CD4-positive, alpha-beta T cell treated with Interferon alpha-2 for 1 hour (primary cell): ENCODE measurements at regions not wholly inside any gene's neighbourhood (a gene's known extent, or its start where the extent isn't known, plus 50 kb on each side); places are given as distances from the start of the nearest gene placed in this dataset.

Experiments
- DNase-seq, 2 donors: peaks; one replicate each; pipeline ENCODE4 v3.0.0-alpha.2; 2020 to 2022

DNA sequence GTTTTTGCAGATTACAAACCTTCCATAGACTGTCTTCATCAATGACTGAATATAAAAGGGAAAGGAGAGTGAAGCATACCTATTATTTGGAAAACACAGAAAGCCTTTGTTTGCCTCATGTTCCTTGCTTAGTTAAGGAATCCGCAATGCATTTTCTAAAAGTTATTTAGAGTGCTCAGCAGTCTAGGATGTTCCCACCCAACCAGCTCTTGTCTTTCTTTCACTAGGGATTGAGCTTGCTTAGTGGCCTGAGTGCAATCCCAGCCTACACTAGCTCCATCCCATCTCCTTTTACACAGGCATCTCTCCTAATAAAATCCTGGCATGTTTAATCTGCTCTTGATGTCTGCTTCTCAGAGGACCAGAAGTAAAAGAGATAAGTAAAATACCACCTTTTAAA, 850.5 kb upstream of the GJE1 start:
- no peak for DNase-seq

DNA sequence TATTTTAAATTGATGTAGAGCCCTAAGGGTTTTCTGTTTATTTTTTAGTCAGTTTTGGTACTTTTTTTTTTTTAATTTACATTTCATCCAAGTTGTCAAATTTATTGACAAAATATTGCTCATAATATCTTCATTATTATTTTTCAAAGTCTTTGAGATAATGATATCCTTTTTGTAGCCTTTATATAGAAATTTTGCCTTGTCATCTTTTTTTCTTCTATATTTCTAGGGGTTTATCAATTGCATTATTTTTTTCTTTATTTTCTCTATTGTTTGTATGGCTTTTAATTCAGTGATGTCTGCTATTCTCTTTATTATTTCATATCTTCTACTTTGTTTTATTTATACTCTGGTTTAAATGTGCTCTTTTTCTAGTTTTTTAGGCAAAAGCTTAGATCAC, 863.0 kb upstream of the GJE1 start:
- no peak for DNase-seq

DNA sequence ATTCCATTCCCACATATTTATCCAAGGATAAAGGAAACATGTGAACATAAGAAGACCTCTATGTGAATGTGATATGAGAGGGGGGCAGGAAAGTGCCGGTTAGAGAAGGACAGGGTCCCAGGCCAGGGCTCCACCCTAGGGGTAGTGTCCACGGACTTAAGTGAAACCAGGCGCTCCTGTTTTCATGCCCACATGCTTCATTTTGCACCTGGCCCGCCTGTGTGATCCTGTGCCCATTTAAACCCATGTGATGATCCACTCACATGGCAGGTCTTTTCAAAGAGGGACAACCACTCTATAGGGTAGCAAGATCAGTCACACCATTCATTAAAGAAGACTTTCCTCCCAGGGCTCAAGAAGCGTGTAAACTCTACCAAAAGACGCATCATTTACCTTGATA, 865.3 kb upstream of the GJE1 start:
- DNase-seq: no peak

DNA sequence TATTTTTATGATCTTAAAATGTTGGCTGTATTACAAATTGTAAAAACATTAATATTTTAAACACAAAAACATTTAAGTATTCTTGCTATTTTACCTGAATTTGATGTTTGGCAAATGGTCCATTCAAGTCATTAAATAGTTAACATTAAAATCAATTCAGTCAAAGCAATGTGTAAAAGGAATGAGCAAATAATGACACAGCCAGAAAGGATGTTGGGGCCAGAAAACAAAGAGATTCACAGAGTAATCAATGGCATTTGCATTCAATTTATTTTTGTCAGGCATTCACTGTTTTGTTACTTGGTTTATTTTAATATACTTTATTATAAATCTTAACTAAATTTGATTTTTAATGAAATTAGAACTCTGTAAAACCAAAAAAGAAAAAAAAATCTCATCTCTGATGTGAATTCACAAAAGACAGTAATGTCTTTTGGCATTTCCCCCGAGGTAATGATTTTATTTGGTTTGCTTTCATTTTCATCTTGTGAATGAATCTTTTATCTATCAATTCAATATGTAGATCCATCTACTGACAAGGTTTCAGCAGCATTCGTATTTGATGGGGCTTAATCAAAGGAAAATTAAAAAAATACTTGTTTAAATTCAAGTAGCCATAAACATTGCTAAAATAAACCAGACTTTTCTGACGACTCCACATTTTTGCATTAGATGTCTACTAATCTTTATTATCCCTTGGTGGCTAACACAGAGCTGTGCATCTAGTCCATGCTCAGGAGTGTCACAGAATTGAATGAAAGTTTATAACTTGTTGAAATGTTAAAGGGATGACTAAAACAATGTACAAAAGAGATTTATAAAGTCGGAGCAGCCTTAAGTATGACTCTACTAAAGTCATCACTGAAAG, 866.7 kb upstream of the GJE1 start:
- no peak for DNase-seq

DNA sequence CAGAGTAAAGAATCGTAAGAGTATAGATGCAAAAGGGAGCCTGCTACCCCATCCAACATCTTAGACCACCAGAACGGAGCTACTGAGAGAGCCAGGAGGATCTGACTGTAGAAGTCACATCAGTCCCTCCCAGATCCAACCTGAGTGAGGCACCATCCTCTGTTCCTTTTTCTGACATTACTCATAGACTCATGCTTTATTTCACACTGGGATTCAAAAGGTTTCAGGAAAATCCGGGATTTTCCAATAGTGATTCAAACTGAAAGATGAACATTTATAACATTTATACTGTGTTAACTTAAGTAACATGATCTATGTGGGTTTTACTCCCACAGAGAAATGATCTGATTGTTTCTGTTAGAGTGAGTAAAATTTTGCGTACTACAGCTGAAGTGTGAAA, 868.6 kb upstream of the GJE1 start:
- DNase-seq: no peak

DNA sequence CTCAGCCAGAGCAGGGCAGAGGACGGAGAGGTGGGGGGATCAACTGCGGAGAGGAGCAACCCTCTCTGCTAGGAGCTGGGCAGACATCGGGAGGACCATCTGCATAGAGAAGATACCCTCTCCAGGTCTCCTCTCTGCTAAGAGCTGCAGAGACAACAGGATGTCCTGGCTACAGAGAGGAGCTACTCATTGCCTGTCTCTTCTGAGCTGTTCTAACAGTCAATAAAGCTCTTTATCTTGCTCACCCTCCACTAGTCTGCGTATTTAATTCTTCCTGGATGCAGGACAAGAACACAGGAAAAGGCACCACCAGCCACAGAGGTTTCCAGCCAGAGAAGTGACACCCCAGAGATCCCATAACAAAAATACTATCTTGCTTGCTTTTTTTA, 871.1 kb upstream of the GJE1 start:
- DNase-seq: no peak

DNA sequence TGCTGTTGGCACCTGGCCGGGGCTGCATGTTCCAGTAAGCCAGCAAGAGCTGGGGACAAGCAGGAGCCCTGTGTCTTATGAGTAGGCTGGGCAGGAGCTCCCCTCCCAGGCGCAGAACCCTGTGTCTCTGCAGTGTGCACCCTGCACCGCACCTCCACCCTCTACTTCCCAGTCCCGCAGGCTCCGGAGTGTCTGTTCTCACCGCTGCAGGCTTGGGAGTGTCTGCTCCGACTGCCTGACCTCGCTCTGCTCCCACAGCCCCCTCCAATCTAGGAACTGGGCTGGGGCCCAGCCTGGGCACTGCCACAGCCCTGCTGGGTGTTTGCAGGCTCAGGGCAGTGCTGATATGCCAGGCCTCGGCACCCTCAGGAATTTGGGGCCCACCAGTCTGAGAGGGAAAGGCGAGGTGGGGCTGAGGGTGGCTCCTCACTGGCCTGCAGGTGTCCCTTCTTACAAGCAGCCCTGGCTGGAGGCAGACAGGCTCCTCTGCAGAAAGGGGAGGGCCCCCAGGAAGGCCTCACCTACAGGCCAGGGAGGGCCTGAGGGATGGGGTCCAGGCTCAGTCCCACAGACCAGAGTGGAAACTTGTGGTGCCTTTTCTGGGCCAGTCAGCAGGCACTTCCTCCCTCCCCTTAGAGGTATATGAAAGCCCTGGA, 871.6 kb upstream of the GJE1 start:
- no peak for DNase-seq

DNA sequence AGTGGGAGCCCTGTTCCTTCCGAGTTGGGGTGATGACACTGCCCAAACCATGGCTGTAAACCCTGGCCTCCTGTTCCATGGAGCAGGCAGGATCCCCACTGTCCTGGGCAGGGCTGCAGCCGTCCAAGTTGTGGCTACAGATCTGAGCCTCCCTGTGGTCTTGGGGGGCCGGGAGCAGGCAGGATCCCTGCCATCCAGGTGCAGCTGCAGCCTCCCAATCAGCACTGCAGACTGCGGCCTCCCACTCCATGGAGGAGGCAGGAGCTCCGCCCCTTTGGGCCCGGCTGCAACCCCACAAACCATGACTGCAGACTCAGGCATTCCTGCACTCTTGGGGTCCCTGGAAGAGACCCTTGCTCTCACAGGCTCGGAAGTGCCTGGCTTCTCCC, 872.1 kb upstream of the GJE1 start:
- no peak for DNase-seq

DNA sequence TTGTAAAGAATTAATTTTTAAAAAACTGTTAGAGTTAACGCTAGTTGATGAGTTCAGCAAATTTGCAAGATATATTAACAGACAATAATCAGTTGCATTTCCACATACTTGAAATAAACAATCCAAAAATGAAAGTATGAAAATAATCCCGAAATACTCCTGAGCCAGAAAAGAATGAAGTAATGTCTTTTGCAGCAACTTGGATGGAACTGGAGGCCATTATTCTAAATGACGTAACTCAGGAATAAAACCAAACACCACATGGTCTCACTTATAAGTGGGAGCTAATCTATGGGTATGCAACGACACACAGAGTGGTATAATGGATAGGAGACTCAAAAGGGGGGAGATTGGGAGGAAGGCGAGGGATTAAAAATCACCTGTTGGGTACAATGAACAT, 872.9 kb upstream of the GJE1 start:
- DNase-seq: no peak

DNA sequence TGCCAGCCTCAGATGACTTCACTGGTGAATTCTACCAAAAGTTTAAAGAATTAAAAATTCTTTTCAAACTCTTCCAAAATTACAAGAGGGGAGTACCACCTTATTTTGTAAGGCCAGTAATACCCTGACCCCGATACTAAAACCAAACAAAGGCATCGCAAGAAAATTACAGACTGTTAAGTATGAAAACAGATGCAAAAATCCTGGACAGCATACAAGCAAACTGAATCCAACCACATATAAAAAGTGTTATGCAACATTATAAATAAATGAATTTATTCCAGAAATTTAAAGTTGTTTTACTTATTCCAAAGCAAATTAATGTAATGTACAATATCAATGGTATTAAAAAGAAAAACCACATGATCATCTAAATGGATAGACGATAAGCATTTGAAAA, 873.6 kb upstream of the GJE1 start:
- no peak for DNase-seq

DNA sequence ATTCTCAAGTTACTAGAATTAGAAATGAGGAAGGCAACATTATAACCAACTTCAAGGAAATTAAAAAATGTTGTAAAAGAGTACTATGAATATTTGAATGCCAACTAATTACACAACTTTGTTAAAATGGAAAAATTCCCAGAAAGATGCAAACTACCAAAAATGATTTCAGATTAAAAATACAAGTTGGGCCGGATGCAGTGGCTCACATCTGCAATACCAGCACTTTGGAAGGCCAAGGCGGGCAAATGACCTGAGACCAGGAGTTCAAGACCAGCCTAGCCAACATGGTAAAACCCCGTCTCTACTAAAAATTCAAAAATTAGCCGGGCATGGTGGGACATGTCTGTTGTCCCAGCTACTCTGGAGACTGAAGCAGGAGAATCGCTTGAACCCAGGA, 874.2 kb upstream of the GJE1 start:
- DNase-seq: no peak

DNA sequence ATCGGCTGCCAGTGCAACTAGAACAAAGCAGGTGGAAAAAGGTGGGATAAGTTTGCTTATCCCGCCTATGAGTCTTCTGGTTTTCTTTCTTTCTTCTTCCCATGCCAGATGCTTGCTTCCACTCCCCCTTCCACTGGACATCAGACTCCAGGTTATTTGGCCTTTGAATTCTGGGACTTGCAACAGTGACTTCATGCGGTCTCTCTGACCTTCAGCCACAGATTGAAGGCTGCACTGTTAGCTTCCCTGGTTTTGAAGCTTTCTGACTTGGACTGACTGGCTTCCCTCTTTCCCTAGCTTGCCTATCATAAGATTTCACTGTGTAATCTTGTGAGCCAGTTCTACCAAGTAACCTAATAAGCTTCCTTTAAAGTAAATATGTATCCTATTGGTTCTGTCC, 878.4 kb upstream of the GJE1 start:
- no peak for DNase-seq

DNA sequence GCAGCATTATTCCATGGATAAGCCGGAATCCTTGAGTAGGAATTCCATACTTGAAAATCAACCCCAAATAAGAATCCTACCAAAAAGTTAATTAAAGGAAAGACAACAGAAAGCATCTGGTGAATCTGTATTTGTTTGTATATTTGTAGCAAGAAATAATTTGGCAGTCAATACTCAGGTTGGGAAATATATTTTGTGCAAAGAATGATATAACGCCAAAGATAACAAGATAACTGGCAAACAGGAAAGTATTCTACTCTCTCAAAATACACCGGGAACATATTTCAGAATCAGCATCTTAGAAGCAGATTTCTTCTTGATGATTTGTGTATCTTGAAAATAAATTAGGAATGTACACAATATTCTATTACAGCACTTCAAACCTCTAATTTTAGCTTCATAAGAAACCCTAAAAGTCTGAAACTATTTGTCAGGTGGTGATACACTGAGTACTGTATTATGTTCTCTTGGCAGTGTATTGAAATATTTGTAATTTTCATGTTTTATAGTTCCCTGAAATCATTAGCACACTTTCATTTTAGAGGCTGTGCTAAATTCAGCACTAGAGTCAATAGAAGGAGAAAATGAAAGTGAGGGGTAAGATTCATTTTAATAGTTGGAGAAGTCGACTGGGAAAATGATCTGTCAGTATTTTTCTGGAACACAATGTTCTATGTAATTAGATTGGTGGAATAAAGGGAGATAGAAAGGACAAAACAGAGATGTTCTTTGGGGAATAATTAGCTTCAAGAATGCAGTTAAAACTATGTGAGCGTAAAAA, 879.7 kb upstream of the GJE1 start:
- DNase-seq: no peak

DNA sequence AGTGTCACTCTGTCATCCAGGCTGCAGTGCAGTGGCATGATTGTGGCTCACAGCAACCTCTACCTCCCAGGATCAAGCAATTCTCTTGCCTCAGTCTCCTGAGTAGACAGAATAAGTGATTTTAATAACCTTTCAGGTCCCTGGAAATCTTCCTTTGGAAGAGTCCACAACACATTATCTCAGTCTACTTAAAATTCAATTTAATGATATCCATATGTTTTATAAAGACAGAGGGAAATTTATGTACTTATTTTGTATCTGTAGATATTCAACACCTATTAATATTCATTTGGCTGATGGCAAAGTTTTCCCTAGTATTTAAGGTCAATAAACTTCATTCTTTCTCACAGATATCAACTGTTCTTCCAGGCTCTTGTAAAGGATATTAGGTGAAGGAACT, 881.4 kb upstream of the GJE1 start:
- no peak for DNase-seq

DNA sequence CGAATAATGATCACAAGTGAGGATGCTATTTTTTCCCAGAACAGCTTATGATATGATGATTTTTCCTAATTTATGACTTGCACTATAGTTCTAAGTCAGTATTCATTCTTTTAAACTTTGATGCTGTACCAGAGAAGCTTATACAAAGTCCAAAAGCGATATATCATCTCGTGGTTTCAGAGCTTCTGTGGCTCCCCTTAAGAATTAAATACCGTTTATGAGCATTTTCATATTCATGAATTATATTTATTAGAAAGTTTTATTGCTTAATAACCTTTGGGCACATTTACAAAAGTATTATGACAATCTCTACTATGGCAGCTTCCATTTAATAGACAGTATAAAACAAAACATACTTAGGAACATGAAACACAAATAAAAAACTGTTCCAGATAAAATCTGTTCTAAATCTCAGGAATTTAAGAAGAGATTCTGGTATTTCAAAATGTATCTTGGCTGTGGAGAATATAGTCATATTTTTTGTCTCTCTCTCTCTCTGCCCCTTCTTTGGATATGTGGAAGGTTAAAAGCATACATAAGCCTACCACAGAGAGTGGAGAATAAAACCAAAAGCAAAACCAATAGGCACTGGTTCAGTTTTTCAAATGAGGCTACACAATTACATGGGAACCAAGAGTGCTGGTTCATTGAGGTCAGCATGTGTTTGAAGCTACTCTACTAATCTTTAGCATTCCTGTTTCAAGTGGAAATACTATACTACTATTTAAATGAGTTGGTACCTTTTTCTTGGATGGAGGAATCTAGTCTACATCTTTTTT, 884.5 kb upstream of the GJE1 start:
- DNase-seq: no peak

DNA sequence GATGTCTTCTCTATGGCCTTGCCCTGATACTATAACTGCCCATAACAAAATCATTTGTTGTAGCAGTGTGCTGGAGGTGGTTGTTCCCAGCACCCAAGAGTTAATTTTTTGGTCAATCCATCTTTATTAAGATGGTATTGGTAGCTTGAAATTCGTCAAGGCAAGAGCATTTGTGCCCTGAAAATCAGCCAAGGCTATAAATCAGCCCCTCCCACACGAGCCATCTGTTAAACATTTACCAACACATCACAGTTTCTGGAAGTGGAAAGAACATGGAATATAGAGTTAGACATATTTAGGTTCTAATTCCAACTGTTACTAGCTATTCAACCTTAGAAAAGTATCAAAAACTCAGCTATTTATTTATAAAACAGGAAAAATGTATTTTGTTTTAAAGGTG, 888.4 kb upstream of the GJE1 start:
- no peak for DNase-seq

DNA sequence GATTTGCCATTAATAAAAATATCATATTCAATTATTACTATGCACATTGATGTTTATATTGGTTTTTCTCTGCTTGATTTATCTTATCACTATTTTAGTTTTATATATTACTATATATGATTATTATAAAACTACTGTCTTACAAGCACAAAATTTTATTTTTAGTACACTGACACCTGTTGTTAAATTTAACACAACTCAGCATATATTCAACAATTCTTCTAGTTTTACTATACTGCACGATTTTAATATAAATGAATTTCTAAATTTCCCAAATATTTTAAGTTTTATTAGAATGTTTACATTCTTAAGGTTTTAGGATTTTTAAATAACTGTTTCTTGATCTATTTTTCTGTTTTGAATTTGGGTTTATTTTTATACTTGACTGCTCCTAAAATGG, 889.8 kb upstream of the GJE1 start:
- DNase-seq: no peak

DNA sequence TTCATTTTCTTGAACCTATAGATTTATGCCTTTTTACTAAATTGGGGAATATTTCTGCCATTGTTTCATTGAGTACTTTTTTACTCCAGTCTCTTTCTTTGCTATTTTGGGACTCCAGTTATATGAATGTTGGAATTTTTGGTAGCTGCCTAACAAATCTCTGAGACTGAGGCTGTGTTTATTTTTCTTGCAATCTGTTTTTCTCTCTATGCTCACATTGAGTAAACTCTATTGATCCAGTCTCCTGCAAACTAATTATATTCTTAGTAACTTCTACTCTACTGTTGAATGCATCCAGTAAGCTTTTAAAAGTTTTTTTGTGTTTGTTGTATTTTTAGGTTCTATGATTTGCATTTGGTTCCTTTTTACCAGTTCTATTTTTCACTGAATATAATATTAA, 903.4 kb upstream of the GJE1 start:
- no peak for DNase-seq

DNA sequence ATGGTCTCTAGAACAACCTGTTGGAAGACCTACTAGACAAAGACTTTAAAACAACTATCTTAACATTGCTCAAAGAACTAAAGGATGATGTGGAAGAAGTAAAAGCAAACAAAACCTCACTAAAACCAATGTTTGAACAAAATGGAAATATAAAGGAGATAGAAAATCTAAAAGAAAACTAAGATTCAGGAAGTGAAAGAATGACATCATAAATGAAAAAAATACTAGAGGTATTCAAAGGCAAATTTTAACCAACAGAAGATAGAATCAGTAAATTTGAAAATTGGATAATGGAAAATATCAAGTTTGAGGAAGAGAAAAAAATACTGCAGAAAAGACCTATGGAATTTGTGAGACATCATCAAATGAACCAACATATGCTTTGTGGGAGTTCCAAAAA, 914.1 kb upstream of the GJE1 start:
- no peak for DNase-seq

DNA sequence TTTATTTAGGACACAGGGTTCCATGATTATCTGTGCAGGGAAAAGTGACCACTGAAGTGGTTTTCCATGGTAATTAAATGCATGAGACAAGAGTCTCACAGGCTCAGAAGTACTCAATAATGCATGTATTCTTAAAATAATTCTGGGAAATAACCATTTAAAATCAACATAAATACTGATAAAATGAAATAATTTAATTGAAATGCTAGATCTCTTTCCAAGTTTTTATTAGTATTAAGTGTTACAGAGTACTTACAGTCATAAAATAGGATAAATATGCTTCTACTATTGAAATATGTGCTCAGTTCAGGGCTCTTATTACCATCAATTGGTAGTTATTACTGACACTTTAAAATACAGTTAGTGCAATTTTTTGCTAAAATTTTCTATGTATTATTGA, 916.0 kb upstream of the GJE1 start:
- DNase-seq: no peak

DNA sequence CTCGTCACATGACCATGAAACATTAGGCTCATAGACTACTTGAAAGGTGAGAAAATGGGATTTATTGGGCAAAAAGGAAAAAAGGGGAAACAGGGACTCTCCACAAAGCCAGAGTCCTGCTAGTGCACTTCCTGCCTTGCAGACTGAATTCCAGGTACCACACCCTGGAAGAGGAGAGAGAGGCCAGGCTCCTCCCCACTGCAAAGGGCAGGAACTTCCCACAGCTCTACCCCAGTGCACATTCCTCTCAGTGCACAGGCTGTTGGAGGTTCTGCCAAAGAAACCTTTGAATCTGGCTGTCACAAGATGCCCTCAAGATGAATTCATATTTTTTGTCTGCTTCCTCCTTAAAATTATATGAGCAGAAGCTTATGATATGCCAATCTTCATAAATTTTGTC, 920.4 kb upstream of the GJE1 start:
- DNase-seq: no peak

DNA sequence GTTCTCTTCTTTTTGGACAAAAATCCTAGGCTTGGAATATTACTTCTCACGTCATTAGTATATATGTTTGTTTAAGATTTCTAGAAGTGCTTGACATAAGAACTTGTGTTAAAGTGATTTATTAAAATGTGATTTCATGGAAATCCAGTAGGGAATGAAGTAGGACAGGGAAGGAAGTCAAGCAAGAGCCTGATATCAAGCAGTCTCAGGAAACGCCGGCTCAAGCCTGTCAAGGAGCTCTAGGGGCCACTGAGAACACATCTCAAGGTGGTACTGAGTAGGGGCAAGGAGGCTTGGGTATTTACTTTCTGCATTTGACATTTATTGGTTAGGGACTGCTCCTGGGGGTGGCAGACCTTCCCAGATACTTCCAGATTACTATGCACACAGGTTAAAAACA, 920.9 kb upstream of the GJE1 start:
- no peak for DNase-seq

DNA sequence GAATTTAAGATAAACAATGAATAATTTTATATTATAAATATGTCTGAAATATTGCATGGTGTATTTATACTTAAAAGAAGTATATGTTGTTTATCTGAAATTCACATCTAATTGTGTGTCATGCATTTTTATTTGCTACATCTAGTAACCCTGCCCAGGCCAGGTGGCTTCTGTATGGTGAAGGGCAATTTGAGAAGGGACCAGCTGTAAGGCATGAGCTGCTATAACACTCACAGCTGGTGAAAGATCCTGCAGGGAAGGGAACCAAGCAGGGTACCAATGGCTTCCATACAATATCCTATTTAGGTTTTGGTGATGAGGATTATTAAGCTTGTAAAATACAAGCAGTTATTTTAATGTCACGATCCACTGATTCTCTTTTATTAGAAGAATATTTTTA, 921.8 kb upstream of the GJE1 start:
- DNase-seq: no peak
